ENCODE measurements at regions not wholly inside any gene's neighbourhood (a gene's known extent, or its start where the extent isn't known, plus 50 kb on each side); places are given as distances from the start of the nearest gene placed in this dataset.

DNA sequence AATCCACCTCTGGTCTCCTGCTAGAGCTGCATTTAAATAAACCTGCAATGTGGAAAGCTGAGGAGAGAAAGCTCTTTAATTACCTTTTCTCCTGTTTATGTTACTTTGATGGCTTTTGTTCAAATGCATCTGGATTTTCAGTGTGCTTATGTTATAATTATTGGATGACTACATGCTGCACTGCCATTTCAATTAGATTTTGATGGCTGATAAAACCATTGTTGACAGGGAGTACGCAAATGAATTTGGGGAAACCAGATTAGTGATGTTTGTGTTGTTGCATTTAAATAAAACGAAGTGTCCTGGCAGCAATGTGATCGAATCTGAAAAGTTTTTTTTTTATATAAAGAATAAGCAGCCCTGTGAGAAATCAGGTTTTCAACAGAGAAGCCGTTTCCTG, 799.8 kb downstream of the DIAPH3 start:
- no peak for DNase-seq (ENCODE audit: low spot score)
- no peak overlapping the region for H3K27ac Mint-ChIP-seq (ENCODE audit: unreplicated experiment)
- H3K36me3 Mint-ChIP-seq (ENCODE audit: low read depth), result no peaks in the 10 kb centered on the region
- H3K4me3 Mint-ChIP-seq (ENCODE audit: unreplicated experiment), result no peak overlapping the region
- no peaks in the 10 kb centered on the region for H3K4me1 Mint-ChIP-seq (ENCODE audit: low read depth)
- no peaks in the 10 kb centered on the region for H3K9me3 Mint-ChIP-seq (ENCODE audit: low read depth)
- TF ChIP-seq, protein P1, sequence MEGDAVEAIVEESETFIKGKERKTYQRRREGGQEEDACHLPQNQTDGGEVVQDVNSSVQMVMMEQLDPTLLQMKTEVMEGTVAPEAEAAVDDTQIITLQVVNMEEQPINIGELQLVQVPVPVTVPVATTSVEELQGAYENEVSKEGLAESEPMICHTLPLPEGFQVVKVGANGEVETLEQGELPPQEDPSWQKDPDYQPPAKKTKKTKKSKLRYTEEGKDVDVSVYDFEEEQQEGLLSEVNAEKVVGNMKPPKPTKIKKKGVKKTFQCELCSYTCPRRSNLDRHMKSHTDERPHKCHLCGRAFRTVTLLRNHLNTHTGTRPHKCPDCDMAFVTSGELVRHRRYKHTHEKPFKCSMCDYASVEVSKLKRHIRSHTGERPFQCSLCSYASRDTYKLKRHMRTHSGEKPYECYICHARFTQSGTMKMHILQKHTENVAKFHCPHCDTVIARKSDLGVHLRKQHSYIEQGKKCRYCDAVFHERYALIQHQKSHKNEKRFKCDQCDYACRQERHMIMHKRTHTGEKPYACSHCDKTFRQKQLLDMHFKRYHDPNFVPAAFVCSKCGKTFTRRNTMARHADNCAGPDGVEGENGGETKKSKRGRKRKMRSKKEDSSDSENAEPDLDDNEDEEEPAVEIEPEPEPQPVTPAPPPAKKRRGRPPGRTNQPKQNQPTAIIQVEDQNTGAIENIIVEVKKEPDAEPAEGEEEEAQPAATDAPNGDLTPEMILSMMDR (IDR thresholded peaks at IDR 0.05), result no peak
- no peaks in the 10 kb centered on the region for H3K27me3 Mint-ChIP-seq (ENCODE audit: low read depth)

DNA sequence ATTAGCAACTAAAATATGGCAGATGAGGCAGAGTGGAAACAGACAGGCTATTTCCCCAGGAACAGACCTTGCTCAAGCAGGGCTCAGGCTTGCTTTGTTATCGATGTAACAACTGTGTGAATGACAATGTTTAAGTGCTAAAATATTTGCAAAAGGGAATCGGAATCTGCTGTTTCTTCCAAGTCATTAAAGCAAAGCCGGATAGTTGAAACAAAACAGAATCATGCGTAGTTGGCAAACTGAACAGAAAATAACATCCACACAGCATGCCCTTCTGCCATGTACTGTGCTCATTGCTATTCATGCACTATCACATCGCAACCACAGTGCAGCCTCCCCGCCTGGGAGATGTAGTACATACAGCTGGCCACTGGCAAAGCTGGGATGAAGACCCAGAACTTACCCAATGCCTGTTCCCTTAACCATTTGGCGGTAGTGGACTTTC, 799.1 kb downstream of the DIAPH3 start:
- Mint-ChIP-seq H3K4me3 (ENCODE audit: unreplicated experiment) (no peak overlapping the region), H3K9me3 (ENCODE audit: low read depth) (no peaks in the 10 kb centered on the region), H3K27me3 (ENCODE audit: low read depth) (no peaks in the 10 kb centered on the region), H3K36me3 (ENCODE audit: low read depth) (no peaks in the 10 kb centered on the region), H3K27ac (ENCODE audit: unreplicated experiment) (no peak overlapping the region), H3K4me1 (ENCODE audit: low read depth) (no peaks in the 10 kb centered on the region)
- TF ChIP-seq, protein P1 (IDR thresholded peaks at IDR 0.05), result no peak
- DNase-seq (ENCODE audit: low spot score), result no peak

DNA sequence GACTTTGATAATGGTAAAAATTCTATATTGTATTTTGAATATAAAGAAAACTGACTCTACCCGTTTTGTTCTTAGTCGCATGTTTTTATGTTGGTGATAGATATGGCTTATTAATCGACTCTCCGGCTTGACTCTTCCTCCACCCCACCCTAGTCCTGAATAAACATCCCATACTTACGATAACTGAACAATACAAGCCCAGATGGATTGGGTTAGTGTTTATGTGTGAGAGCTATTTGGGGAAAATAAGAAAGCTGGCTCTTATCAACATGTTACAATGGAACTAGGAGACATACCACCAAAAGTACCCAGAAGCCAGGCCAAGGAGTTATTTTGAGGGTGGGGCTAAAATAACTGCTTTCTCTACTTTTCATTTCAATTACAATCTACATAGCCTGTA, 796.3 kb downstream of the DIAPH3 start:
- TF ChIP-seq, protein P1 (IDR thresholded peaks at IDR 0.05), result no peak
- Mint-ChIP-seq H3K4me3 (ENCODE audit: unreplicated experiment) (no peak overlapping the region), H3K36me3 (ENCODE audit: low read depth) (no peaks in the 10 kb centered on the region), H3K4me1 (ENCODE audit: low read depth) (no peaks in the 10 kb centered on the region), H3K27me3 (ENCODE audit: low read depth) (no peaks in the 10 kb centered on the region), H3K9me3 (ENCODE audit: low read depth) (no peaks in the 10 kb centered on the region), H3K27ac (ENCODE audit: unreplicated experiment) (no peak overlapping the region)
- no peak for DNase-seq (ENCODE audit: low spot score)

DNA sequence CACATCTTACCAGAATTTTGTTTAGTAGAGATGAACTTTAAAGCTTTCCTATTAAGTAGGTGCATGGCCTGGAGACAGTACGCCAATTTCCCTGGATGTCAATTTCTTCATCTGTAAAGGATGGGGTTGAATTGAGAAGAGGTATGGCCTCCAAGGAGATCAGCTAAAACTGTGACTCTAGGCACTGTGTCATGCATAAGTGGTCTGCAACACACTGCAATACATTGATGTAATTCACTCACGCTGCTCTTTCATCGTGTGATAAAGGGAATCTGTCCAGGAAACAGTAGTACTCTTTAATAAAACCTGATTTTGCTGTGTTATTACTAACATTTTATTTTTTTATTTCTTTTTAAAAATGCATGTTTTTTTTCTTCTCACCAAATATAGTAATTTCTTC, 795.8 kb downstream of the DIAPH3 start:
- H3K27ac Mint-ChIP-seq (ENCODE audit: unreplicated experiment), result no peak overlapping the region
- TF ChIP-seq, protein P1 (IDR thresholded peaks at IDR 0.05), result no peak
- H3K9me3 Mint-ChIP-seq (ENCODE audit: low read depth), result no peaks in the 10 kb centered on the region

DNA sequence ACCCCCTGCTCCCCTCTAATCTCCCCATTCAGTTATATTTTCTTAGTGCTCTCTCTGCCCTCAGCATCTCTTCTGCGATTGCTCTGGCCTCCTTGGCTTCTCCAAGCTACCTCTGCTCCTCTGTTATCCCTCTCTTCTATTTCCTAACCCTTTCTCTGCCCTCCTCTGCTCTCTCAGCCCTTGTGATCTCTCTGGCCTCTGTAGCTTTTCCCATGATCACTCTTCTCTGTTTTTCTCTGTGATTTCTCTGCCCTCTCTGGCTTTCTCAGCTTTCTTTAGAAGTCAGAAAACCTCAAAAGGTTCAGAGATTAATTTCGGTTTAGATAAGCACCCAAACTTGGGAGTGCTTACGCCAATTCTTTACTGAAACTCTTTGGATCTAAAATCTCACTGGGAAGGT, 795.0 kb downstream of the DIAPH3 start:
- no peak for DNase-seq (ENCODE audit: low spot score)
- Mint-ChIP-seq H3K27ac (ENCODE audit: unreplicated experiment) (no peak overlapping the region), H3K4me1 (ENCODE audit: low read depth) (no peaks in the 10 kb centered on the region), H3K4me3 (ENCODE audit: unreplicated experiment) (no peak overlapping the region), H3K9me3 (ENCODE audit: low read depth) (no peaks in the 10 kb centered on the region), H3K36me3 (ENCODE audit: low read depth) (no peaks in the 10 kb centered on the region), H3K27me3 (ENCODE audit: low read depth) (no peaks in the 10 kb centered on the region)
- TF ChIP-seq, protein P1 (IDR thresholded peaks at IDR 0.05), result no peak

More for the DNA sequence above, 795.8 kb downstream of the DIAPH3 start:
- H3K27me3 Mint-ChIP-seq (ENCODE audit: low read depth), result no peaks in the 10 kb centered on the region
- no peak for DNase-seq (ENCODE audit: low spot score)
- no peak overlapping the region for H3K4me3 Mint-ChIP-seq (ENCODE audit: unreplicated experiment)
- H3K4me1 Mint-ChIP-seq (ENCODE audit: low read depth), result no peaks in the 10 kb centered on the region
- H3K36me3 Mint-ChIP-seq (ENCODE audit: low read depth), result no peaks in the 10 kb centered on the region
